GM18873 (cell line): ENCODE measurements at regions not wholly inside any gene's neighbourhood (a gene's known extent, or its start where the extent isn't known, plus 50 kb on each side); places are given as distances from the start of the nearest gene placed in this dataset.

ENCODE experiments used
- ATAC-seq: cut with Tn5 transposase; IDR thresholded peaks from one replicate; pipeline ENCODE4 v1.9.1; 2021; ENCODE audit warnings: mild to moderate bottlenecking, moderate library complexity, moderate number of reproducible peaks; ENCODE audit not compliant: unreplicated experiment, low FRiP score

- no peak for ATAC-seq
These were observed 84.5 kb upstream of the PUM3 start for GRCh38 chr9:2928411-2928810.

GRCh38 chr9:2925016-2925415 lies 81.1 kb upstream of the PUM3 start:
- no peak for ATAC-seq

- no peak for ATAC-seq
These were observed 80.5 kb upstream of the PUM3 start for GRCh38 chr9:2924380-2924768.

GRCh38 chr9:2923766-2924379 lies 80.0 kb upstream of the PUM3 start:
- no peak for ATAC-seq

GRCh38 chr9:2919347-2919746 lies 75.5 kb upstream of the PUM3 start:
- no peak for ATAC-seq

- no peak for ATAC-seq
These were observed 72.6 kb upstream of the PUM3 start for GRCh38 chr9:2916382-2916985.

GRCh38 chr9:2913026-2913425 lies 69.1 kb upstream of the PUM3 start:
- no peak for ATAC-seq

- ATAC-seq, result no peak
These were observed 63.5 kb upstream of the PUM3 start for GRCh38 chr9:2907411-2907810.

GRCh38 chr9:2904242-2904930 lies 60.5 kb upstream of the PUM3 start:
- no peak for ATAC-seq
